GM23248 (cell line): ENCODE measurements at regions not wholly inside any gene's neighbourhood (a gene's known extent, or its start where the extent isn't known, plus 50 kb on each side); places are given as distances from the start of the nearest gene placed in this dataset.

Source experiments
- EZH2 ChIP-seq: fragments of 200-600 bp; sonication (generic); IDR thresholded peaks from 2 replicates; pipeline ENCODE4 v1.6.1; 2018; ENCODE audit warnings: antibody characterized with exemption, mild to moderate bottlenecking; ENCODE audit not compliant: insufficient read depth, poor library complexity, severe bottlenecking
- EZH2phosphoT487 ChIP-seq: fragments of 200-600 bp; sonication (generic); IDR thresholded peaks from 2 replicates; pipeline ENCODE4 v1.6.1; 2018; ENCODE audit warnings: antibody characterized with exemption, moderate library complexity, mild to moderate bottlenecking, low read depth; ENCODE audit not compliant: insufficient read depth

DNA sequence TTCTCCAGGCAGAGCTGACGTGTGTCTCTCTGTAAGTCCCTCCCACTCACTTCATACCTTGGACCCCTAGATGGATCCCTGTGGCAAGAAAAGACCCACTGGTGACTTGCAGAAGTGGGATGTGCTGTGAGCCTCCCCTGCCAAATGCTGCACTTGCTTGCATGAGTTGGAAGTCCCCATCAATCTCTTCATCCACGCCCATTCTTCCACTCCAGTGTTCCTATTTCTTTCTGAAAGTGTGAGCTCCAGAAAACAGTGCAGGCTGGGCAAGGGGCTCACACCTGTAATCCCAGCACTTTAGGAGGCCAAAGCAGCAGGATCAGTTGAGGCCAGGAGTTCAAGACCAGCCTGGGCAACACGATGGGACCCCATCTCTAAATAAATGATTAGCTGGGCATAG, 254.1 kb upstream of the IRF2BP2 start:
- no peak for TF ChIP-seq EZH2phosphoT487
- no peak for TF ChIP-seq EZH2
